ENCODE measurements at regions not wholly inside any gene's neighbourhood (a gene's known extent, or its start where the extent isn't known, plus 50 kb on each side); places are given as distances from the start of the nearest gene placed in this dataset.

- no peak overlapping the region for H3K4me2 ChIP-seq (replicated peaks; ENCODE audit: extremely low read depth, low read length, poor library complexity, severe bottlenecking)
- no peak overlapping the region for H3K9ac ChIP-seq (ENCODE audit: insufficient read depth, low read length, poor library complexity, severe bottlenecking)
- H3K27me3 Mint-ChIP-seq (ENCODE audit: low read depth in 3 of 3) = peaks cover 0 to 13% (median 2%) of the 10 kb centered on the region in 3 donors
Measured at GRCh38 chr16:85495823-85496538, 117.1 kb upstream of the GSE1 start.

GRCh38 chr16:85497622-85498314 lies 115.4 kb upstream of the GSE1 start:
- H3K27ac Mint-ChIP-seq = no peak overlapping the region
- H3K4me3 Mint-ChIP-seq = no peak overlapping the region
- Histone ChIP-seq H4K20me1 (ENCODE audit: insufficient read depth, low read length) (no peaks in the 10 kb centered on the region), H3K36me3 (replicated peaks in 1 of 2; ENCODE audit: control insufficient read depth in 1 of 2, insufficient read depth in 2 of 2, low read length in 2 of 2) (no peaks in the 10 kb centered on the region), H2AFZ (ENCODE audit: insufficient read depth, low read depth, low read length, poor library complexity, severe bottlenecking) (no peak overlapping the region), H3K27me3 (ENCODE audit: control insufficient read depth in 2 of 2, insufficient read depth in 2 of 2, low read length in 2 of 2) (no peaks in the 10 kb centered on the region), H3K79me2 (ENCODE audit: insufficient read depth, low read length) (no peaks in the 10 kb centered on the region), H3K4me2 (replicated peaks; ENCODE audit: extremely low read depth, low read length, poor library complexity, severe bottlenecking) (no peak overlapping the region), H3K9ac (ENCODE audit: insufficient read depth, low read length, poor library complexity, severe bottlenecking) (no peak overlapping the region), H3K4me3 (replicated peaks in 1 of 3; ENCODE audit: low read depth in 2 of 3, low read length in 3 of 3) (no peak overlapping the region), H3K4me1 (ENCODE audit: control insufficient read depth in 1 of 2, insufficient read depth in 2 of 2, low read length in 2 of 2) (no peaks in the 10 kb centered on the region), H3K9me3 (replicated peaks in 1 of 2; ENCODE audit: control insufficient read depth in 1 of 2, insufficient read depth in 1 of 2, low read length in 2 of 2) (no peaks in the 10 kb centered on the region), H3K27ac (ENCODE audit: low read depth in 1 of 2, low read length in 2 of 2) (no peak overlapping the region)
- intact Hi-C loops (cut with micrococcal nuclease) = no loop called here
- DNase-seq = no peak
- H3K36me3 Mint-ChIP-seq = no peaks in the 10 kb centered on the region
- H3K9me3 Mint-ChIP-seq = peaks cover 0 to 2% (median 0%) of the 10 kb centered on the region in 7 donors
- no peaks in the 10 kb centered on the region for H3K4me1 Mint-ChIP-seq
- 94% methylated on average over 14 of the region's 17 CpGs for WGBS (ENCODE audit: insufficient coverage)
- H3K27me3 Mint-ChIP-seq (ENCODE audit: low read depth in 3 of 3) = peaks cover 2 to 17% (median 2%) of the 10 kb centered on the region in 3 donors
- TF ChIP-seq CTCF (IDR thresholded peaks at IDR 0.05) = no peak

More at GRCh38 chr16:85495823-85496538, 117.1 kb upstream of the GSE1 start:
- Histone ChIP-seq H3K36me3 (replicated peaks in 1 of 2; ENCODE audit: control insufficient read depth in 1 of 2, insufficient read depth in 2 of 2, low read length in 2 of 2) (no peaks in the 10 kb centered on the region), H4K20me1 (ENCODE audit: insufficient read depth, low read length) (no peaks in the 10 kb centered on the region), H3K9me3 (replicated peaks in 1 of 2; ENCODE audit: control insufficient read depth in 1 of 2, insufficient read depth in 1 of 2, low read length in 2 of 2) (no peaks in the 10 kb centered on the region), H3K27ac (ENCODE audit: low read depth in 1 of 2, low read length in 2 of 2) (no peak overlapping the region), H3K79me2 (ENCODE audit: insufficient read depth, low read length) (no peaks in the 10 kb centered on the region), H2AFZ (ENCODE audit: insufficient read depth, low read depth, low read length, poor library complexity, severe bottlenecking) (no peak overlapping the region), H3K4me3 (replicated peaks in 1 of 3; ENCODE audit: low read depth in 2 of 3, low read length in 3 of 3) (no peak overlapping the region), H3K27me3 (ENCODE audit: control insufficient read depth in 2 of 2, insufficient read depth in 2 of 2, low read length in 2 of 2) (no peaks in the 10 kb centered on the region), H3K4me1 (ENCODE audit: control insufficient read depth in 1 of 2, insufficient read depth in 2 of 2, low read length in 2 of 2) (no peaks in the 10 kb centered on the region)
- DNase-seq = no peak
- Mint-ChIP-seq H3K36me3 (no peaks in the 10 kb centered on the region), H3K27ac (no peak overlapping the region), H3K4me1 (no peaks in the 10 kb centered on the region), H3K9me3 (peaks cover 0 to 2% (median 0%) of the 10 kb centered on the region in 7 donors), H3K4me3 (no peak overlapping the region)
- 98% methylated on average over 40 of the region's 40 CpGs for WGBS (ENCODE audit: insufficient coverage)
- intact Hi-C loops (cut with micrococcal nuclease) = no loop called here
- TF ChIP-seq CTCF (IDR thresholded peaks at IDR 0.05) = no peak

Data from CD14-positive monocyte (primary cell).